ENCODE measurements at regions not wholly inside any gene's neighbourhood (a gene's known extent, or its start where the extent isn't known, plus 50 kb on each side); places are given as distances from the start of the nearest gene placed in this dataset.

DNA sequence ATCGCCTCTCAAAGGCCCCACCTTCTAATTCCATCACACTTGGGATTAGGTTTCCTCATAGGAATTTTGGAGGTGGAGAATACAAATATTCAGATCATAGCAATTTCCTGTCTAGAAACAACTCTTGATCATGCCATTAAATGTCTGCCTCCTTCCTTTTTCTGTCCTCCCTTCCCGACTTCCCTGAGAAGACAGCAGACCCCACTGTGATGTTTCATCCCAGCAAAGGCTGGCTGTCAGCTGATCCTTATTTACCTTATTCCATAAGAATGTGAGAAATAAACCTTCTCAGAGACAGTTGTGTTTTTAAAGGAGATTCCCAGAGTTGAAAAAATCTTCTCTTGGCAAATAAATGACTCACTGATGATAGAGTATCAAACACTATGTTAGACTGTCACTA, 133.9 kb downstream of the TDRD15 start:
- no peak overlapping the region for H3K4me3 Mint-ChIP-seq
- POLR2A ChIA-PET = no interaction called here
- no peak overlapping the region for H3K27ac Mint-ChIP-seq
- H3K9me3 Mint-ChIP-seq = no peaks in the 10 kb centered on the region
- no peaks in the 10 kb centered on the region for H3K27me3 Mint-ChIP-seq
- no peaks in the 10 kb centered on the region for H3K36me3 Mint-ChIP-seq
- H3K4me1 Mint-ChIP-seq = no peaks in the 10 kb centered on the region
- DNase-seq (no peak), ATAC-seq (no peak)

DNA sequence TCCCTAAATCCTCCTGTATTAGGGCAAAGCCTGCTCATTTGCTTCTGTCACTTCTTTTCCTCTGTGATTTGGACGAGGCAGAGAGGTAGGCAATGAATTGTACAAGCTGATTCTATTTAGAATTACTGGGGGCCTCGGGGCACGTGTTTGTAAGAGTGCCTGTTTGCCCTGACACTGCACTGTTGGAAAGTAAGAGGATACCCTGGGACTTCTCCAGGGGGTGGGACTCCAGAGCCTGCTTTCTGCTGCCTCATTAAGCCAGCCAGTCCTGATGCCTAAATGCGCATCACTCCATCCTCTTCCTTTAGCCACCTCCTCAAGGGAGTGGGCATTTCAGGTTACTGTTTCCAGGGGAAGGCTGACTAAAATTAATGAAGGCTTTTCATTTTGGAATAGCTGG, 134.3 kb downstream of the TDRD15 start:
- no peak for DNase-seq
- POLR2A ChIA-PET = no interaction called here
- no peaks in the 10 kb centered on the region for H3K4me1 Mint-ChIP-seq
- no peak for ATAC-seq
- H3K4me3 Mint-ChIP-seq = no peak overlapping the region
- H3K36me3 Mint-ChIP-seq = no peaks in the 10 kb centered on the region
- H3K27me3 Mint-ChIP-seq = no peaks in the 10 kb centered on the region
- no peaks in the 10 kb centered on the region for H3K9me3 Mint-ChIP-seq
- no peak overlapping the region for H3K27ac Mint-ChIP-seq

DNA sequence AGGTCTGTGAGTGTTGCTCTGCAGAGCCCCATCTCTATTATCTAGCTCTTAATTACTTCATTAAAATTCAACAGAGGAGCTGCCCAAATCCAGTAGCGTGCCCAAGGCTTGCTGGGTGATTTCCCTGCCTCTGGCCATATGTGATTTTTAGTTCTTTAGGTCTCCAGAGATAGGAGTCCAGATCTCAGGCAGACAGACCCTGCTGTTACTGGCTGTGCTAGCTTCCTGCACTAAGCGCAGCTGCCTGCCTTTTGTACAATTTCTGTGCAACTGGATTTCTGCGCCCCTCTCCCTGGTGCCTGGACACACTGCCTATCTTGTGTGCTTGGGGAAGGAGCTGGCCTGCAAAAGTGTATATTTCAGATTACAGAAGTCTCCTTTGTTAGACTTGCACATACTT, 136.5 kb downstream of the TDRD15 start:
- H3K9me3 Mint-ChIP-seq = no peaks in the 10 kb centered on the region
- no peaks in the 10 kb centered on the region for H3K36me3 Mint-ChIP-seq
- ATAC-seq = no peak
- no peak overlapping the region for H3K27ac Mint-ChIP-seq
- POLR2A ChIA-PET = no interaction called here
- no peak for DNase-seq
- H3K27me3 Mint-ChIP-seq = no peaks in the 10 kb centered on the region
- no peak overlapping the region for H3K4me3 Mint-ChIP-seq
- no peaks in the 10 kb centered on the region for H3K4me1 Mint-ChIP-seq

DNA sequence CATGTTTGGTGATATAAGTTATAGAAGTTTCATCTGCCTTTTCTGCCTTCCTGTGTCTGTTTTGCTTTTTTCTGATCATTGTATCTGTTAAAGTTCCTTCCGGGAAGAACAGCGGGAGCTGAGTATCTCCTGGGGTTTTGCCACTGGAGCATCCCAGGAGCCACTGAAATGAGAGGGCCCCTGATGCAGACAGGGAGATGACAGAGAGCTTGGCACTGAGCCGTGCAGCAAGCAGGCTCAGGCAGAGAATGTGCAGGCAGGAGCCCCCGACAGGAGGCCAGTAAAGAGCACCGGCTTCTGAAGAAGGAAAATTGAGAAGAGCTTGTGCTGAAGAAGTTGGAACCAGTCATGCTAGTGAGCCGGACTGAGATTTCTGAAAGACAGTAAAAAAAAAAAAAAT, 137.8 kb downstream of the TDRD15 start:
- Mint-ChIP-seq H3K4me3 (no peak overlapping the region), H3K9me3 (no peaks in the 10 kb centered on the region), H3K27ac (no peak overlapping the region), H3K27me3 (no peaks in the 10 kb centered on the region), H3K4me1 (no peaks in the 10 kb centered on the region), H3K36me3 (no peaks in the 10 kb centered on the region)
- POLR2A ChIA-PET = no interaction called here
- DNase-seq (no peak), ATAC-seq (no peak)

DNA sequence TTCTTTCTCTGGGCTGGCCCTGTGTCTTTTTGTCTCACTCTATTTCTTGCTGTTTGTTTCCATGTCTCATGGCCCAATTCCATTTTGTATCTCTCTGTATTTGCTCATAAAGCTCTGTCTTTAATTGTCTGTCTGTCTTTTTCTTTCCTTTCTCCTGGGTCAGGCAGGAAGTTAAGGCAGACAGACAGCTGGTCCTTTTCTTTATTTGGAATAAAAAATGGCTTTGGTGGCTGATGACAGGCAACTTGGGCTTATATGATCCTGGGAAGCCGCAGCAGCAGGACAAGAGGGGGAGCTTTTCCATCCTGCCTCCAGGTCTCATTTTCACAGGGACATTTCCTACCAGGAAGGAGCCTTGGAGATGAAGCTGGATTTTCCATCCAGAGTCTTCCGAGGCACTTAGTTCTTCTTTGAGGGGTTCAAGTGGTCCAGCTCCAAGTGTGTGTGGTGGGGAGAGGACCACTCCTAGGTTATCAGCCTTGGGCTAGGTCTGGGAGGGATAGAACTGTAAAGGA, 138.7 kb downstream of the TDRD15 start:
- POLR2A ChIA-PET = no interaction called here
- Mint-ChIP-seq H3K9me3 (no peaks in the 10 kb centered on the region), H3K4me1 (no peaks in the 10 kb centered on the region), H3K4me3 (no peak overlapping the region), H3K27me3 (no peaks in the 10 kb centered on the region), H3K36me3 (no peaks in the 10 kb centered on the region), H3K27ac (no peak overlapping the region)
- DNase-seq (no peak), ATAC-seq (no peak)

DNA sequence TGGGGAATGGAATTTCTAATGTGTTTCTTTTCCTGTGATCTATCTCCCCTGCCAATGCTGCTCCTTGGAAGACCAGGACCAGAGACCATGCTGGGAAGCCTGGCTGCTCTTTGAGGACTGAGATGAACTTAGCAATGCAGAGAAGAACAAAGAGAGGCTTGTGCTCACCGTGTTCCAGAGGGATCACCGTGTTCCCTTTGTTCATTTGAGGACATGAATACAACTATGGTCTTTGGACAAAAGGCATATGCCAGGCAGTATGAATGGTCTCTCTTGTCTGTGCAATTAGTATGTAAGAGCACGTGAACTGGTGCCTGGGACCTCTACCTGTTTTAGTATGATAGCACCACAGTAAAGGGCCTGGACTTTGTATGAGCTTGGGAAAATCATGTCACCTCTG, 139.9 kb downstream of the TDRD15 start:
- POLR2A ChIA-PET = no interaction called here
- no peaks in the 10 kb centered on the region for H3K27me3 Mint-ChIP-seq
- no peaks in the 10 kb centered on the region for H3K9me3 Mint-ChIP-seq
- H3K36me3 Mint-ChIP-seq = no peaks in the 10 kb centered on the region
- H3K4me1 Mint-ChIP-seq = no peaks in the 10 kb centered on the region
- no peak for ATAC-seq
- DNase-seq = no peak
- H3K27ac Mint-ChIP-seq = no peak overlapping the region
- no peak overlapping the region for H3K4me3 Mint-ChIP-seq

DNA sequence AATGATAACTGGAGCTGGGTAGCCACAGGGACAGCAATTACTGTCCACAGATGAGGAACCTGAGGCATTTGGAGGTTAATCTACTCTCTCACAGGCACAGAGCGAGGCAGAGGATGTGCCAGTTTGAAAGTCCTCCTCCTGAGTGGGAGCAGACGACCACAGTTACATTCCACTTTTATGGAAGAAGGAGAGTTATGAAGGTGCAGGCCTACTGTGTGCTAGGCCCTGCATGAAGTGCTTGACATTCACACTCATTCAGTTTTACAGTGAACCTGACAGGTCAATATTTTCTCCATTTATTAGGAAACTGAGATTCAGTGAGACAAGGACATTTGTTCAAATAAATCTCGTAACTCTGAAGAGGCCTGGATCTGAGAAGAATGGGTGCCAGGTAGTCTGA, 142.0 kb downstream of the TDRD15 start:
- no peak for ATAC-seq
- Mint-ChIP-seq H3K4me1 (no peaks in the 10 kb centered on the region), H3K27me3 (peaks cover 0 to 9% (median 0%) of the 10 kb centered on the region in 5 donors), H3K27ac (no peak overlapping the region), H3K4me3 (no peak overlapping the region), H3K9me3 (no peaks in the 10 kb centered on the region), H3K36me3 (no peaks in the 10 kb centered on the region)
- POLR2A ChIA-PET = no interaction called here
- DNase-seq = no peak

DNA sequence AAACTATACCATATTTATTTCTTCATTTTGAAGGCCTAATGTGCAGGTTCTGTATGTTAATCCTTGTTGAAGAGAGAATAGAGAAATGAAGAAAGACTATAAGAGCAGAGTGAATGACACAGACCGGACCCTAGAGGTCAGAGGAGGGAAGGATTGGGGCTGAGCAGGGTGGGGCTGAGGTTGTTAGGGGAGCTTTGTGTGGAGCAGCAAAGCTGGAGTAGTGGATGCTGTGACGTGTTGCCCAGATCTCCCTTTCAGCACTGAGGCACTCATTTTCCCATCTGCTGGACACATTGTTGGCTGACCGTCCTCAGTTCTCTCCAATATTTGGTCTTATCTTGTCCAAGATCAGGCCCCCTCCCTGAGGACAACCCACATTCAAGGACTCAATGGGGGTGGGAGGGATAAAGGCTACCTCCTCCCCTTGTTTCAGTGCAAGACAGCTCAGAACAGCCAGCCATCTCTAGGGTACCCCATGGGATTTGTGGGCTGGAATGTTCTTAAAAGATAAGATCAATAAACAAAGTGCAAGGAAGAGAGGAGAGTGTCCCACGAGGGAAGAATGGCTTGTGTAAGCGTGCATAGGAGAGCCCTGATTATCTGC, 143.6 kb downstream of the TDRD15 start:
- H3K27ac Mint-ChIP-seq = no peak overlapping the region
- H3K4me3 Mint-ChIP-seq = no peak overlapping the region
- no peaks in the 10 kb centered on the region for H3K36me3 Mint-ChIP-seq
- no peaks in the 10 kb centered on the region for H3K4me1 Mint-ChIP-seq
- DNase-seq (no peak), ATAC-seq (no peak)
- POLR2A ChIA-PET = no interaction called here
- peaks cover 0 to 3% (median 0%) of the 10 kb centered on the region in 9 donors for H3K9me3 Mint-ChIP-seq
- H3K27me3 Mint-ChIP-seq = peaks cover 0 to 9% (median 2%) of the 10 kb centered on the region in 5 donors

DNA sequence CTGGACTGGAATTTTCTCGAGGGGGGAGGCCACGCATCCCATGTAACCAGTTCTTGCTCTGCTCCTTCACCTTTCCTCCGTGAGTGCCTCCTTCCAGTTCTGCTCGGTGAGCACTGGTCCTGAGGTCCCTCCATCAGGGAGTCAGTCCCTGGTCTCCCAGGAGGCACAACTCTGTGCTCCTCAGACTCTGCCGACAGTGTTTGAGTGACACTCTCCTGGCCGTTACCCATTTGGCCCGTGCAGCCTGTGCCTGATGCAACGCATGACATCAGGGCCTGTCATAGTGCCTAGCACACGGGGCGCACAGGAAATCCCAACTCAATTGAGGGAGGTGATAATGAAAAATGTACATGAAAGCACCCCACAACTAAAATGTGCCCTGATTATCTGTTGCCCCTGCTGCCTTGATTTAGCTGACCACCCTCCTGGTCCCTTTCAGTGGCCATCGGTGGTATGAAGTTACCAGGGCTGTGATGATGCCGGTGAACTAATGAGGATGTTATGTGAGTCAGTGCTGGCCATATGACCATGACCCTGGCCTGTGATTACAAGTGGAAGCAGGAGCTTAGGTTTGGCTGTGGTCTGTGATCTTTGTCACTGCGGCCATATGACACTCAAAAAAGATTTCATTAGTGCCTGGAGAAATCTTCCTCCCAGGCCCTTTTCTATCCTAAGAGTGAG, 144.6 kb downstream of the TDRD15 start:
- no peaks in the 10 kb centered on the region for H3K4me1 Mint-ChIP-seq
- ATAC-seq = no peak
- no peak for DNase-seq
- H3K36me3 Mint-ChIP-seq = no peaks in the 10 kb centered on the region
- peaks cover 0 to 9% (median 2%) of the 10 kb centered on the region in 5 donors for H3K27me3 Mint-ChIP-seq
- POLR2A ChIA-PET = no interaction called here
- H3K4me3 Mint-ChIP-seq = no peak overlapping the region
- H3K27ac Mint-ChIP-seq = no peak overlapping the region
- H3K9me3 Mint-ChIP-seq = peaks cover 0 to 4% (median 0%) of the 10 kb centered on the region in 9 donors

DNA sequence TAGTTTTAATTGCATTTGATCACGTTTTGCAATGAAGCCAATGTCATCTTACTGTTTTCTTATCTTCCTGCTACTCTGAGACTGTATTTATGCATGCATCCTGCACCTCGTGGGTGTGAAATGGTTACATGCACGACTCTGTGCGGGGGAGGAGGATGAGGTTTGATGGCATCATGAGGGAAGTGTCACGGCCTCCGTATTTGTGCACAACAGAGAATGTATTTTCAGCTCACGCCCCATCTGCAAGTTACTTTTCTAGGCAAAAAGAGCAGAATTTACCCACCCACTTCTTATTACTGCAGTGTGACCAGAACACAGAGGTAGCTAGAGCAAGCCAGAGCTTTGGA, 145.1 kb downstream of the TDRD15 start:
- H3K9me3 Mint-ChIP-seq = peaks cover 0 to 4% (median 0%) of the 10 kb centered on the region in 9 donors
- no peak overlapping the region for H3K4me3 Mint-ChIP-seq
- H3K4me1 Mint-ChIP-seq = no peaks in the 10 kb centered on the region
- no peak overlapping the region for H3K27ac Mint-ChIP-seq
- ATAC-seq (no peak), DNase-seq (no peak)
- peaks cover 0 to 9% (median 2%) of the 10 kb centered on the region in 5 donors for H3K27me3 Mint-ChIP-seq
- POLR2A ChIA-PET = no interaction called here
- no peaks in the 10 kb centered on the region for H3K36me3 Mint-ChIP-seq

DNA sequence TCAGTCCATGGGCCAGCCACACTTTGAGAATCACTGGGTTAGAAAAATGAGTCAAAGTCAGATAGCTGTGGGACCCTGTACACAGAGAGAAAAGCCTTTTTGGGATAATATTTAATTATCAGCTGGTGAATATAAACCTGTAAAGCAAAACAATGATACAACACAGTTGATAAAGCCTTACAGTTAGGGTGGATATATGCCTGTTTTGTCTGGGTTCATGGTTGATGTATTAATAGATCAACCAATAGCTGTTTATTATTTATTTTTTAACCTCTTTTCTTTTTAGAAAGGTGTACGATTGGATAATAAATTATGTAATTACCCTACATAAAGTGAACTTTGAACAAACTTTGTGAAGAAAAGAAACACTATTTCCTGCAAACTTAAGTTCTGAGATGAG, 145.6 kb downstream of the TDRD15 start:
- Mint-ChIP-seq H3K27me3 (peaks cover 0 to 9% (median 2%) of the 10 kb centered on the region in 5 donors), H3K4me3 (no peak overlapping the region), H3K36me3 (no peaks in the 10 kb centered on the region), H3K4me1 (no peaks in the 10 kb centered on the region), H3K9me3 (peaks cover 0 to 4% (median 0%) of the 10 kb centered on the region in 9 donors), H3K27ac (no peak overlapping the region)
- DNase-seq = no peak
- POLR2A ChIA-PET = no interaction called here
- no peak for ATAC-seq

DNA sequence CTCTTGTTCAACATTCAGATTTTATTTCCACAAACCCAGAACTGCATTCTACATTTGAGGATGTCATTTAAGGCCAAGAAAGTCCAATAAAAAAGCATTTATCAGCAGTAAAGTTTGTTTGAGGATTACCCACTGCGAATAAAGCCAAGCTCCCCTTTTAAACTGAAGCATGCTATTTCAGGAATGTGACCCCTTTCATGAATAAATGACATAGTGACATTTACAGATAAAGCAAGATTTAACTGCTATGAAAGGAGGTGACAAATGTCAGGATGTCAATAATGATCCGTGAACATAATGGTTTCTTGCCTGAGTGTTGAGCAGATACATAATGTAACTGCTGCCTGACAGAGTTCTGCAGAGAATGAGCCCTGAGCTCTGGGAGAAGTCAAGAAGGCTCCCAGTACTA, 146.3 kb downstream of the TDRD15 start:
- H3K36me3 Mint-ChIP-seq = no peaks in the 10 kb centered on the region
- H3K9me3 Mint-ChIP-seq = peaks cover 0 to 4% (median 0%) of the 10 kb centered on the region in 9 donors
- H3K27me3 Mint-ChIP-seq = peaks cover 0 to 9% (median 2%) of the 10 kb centered on the region in 5 donors
- H3K4me1 Mint-ChIP-seq = peaks cover 0 to 1% (median 0%) of the 10 kb centered on the region in 4 donors
- DNase-seq (no peak), ATAC-seq (no peak)
- no peak overlapping the region for H3K27ac Mint-ChIP-seq
- H3K4me3 Mint-ChIP-seq = no peak overlapping the region
- POLR2A ChIA-PET = no interaction called here

DNA sequence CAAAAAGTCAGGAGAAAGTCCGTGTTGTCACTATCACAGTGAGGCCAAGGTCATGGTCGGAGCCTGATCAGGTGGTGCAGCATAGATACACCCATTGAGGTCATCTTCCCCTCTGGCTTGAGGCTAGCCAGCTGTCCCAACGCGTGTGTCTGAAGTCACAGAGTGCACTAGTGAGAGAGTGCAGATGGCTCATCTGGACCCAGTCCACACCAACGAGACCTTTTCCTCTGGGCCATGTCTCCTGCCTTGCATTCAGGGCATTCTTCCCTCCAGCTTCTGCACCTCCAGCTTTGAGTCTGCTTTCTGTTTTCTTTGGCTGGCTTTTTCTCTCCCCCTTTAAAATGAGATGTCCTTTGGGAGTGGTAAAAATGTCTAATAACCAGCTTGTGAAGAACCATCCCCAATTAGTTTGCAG, 146.9 kb downstream of the TDRD15 start:
- H3K4me1 Mint-ChIP-seq = peaks cover 0 to 1% (median 0%) of the 10 kb centered on the region in 4 donors
- DNase-seq (no peak), ATAC-seq (no peak)
- no peaks in the 10 kb centered on the region for H3K36me3 Mint-ChIP-seq
- POLR2A ChIA-PET = no interaction called here
- no peak overlapping the region for H3K4me3 Mint-ChIP-seq
- H3K9me3 Mint-ChIP-seq = peaks cover 0 to 4% (median 0%) of the 10 kb centered on the region in 9 donors
- H3K27me3 Mint-ChIP-seq = peaks cover 0 to 9% (median 2%) of the 10 kb centered on the region in 5 donors
- no peak overlapping the region for H3K27ac Mint-ChIP-seq

DNA sequence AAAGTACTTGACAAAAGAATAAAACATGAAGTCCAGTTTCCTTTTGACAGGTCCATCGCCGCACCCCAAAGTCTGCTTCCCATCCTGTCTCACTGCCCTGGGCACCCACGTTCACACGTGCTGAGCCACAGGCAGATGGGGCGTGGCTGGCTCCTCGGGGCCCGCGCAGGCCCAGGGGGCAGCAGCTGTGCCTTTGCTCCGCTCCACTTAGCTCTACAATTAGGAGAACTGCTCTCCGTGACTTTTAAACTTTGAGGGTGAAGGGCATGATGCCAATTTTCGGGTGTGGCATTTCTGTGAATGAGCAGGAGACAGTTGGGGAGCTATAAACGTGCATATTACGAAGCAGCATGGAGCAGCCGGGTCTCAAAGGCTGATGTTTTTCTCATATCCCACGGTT, 152.4 kb downstream of the TDRD15 start:
- Mint-ChIP-seq H3K27ac (no peak overlapping the region), H3K36me3 (no peaks in the 10 kb centered on the region), H3K27me3 (peaks cover 0 to 5% (median 1%) of the 10 kb centered on the region in 5 donors), H3K4me3 (no peak overlapping the region), H3K9me3 (peaks cover 0 to 4% (median 0%) of the 10 kb centered on the region in 9 donors), H3K4me1 (peaks cover 0 to 1% (median 0%) of the 10 kb centered on the region in 4 donors)
- POLR2A ChIA-PET = no interaction called here
- DNase-seq (no peak), ATAC-seq (no peak)
